Pancreas (tissue), 10 donors: ENCODE measurements at regions not wholly inside any gene's neighbourhood (a gene's known extent, or its start where the extent isn't known, plus 50 kb on each side); places are given as distances from the start of the nearest gene placed in this dataset.
"Not testable (repeated sequence)": the region's sequence is repeated elsewhere in the genome, so short reads cannot be mapped to it uniquely, and the experiment has no call there.

ENCODE experiments used
- ATAC-seq, 4 donors: fragments of 200-7000 bp; cut with Tn5 transposase; one replicate each; pipeline versions ENCODE4 v1.8.0 to v1.9.1; 2020; ENCODE audit warnings: mild to moderate bottlenecking in 4 of 4, moderate library complexity in 4 of 4
- DNase-seq, 6 donors: peaks; one replicate each; pipeline ENCODE4 v3.0.0-alpha.2; 2020
- FAIRE-seq: peaks from 2 replicates; lab custom pipeline; 2012; peaks lifted over from hg19 to GRCh38; lab: Jason Lieb, UNC
- H3K27ac ChIP-seq, 4 donors: fragments of 200-600 bp; sonication (generic); 1 replicate in 3 of 4; 2 replicates in 1 of 4; pipeline versions ENCODE4 v1.5.0 to v1.8.0; 2020
- H3K27me3 ChIP-seq, 4 donors: fragments of 200-600 bp; one replicate each; pipeline ENCODE4 v1.8.0; 2021
- H3K36me3 ChIP-seq, 3 donors: fragments of 200-600 bp; sonication (generic) in 1 of 3; one replicate each; pipeline versions ENCODE4 v1.5.0 to v1.8.0; 2020 to 2021
- H3K4me1 ChIP-seq, 3 donors: fragments of 200-600 bp; one replicate each; pipeline ENCODE4 v1.8.0; 2021
- H3K4me3 ChIP-seq, 4 donors: fragments of 200-600 bp; sonication (generic) in 2 of 4; one replicate each; pipeline versions ENCODE4 v1.5.0 to v1.8.0; 2020 to 2021
- H3K9me3 ChIP-seq, 4 donors: fragments of 200-600 bp; one replicate each; pipeline ENCODE4 v1.8.0; 2021
- CTCF ChIP-seq, 4 donors: fragments of 200-600 bp; sonication (generic) in 3 of 4; IDR thresholded peaks; one replicate each; pipeline versions ENCODE4 v1.5.0 to v1.8.0; 2021; ENCODE audit warnings: antibody characterized with exemption in 4 of 4
- WGBS, 2 donors: extraction: QIAGEN DNeasy Blood & Tissue Kit; methylation state at CpG; one replicate each; pipeline ENCODE4 v1.1.7; 2013; 5-methylcytosine and 5-hydroxymethylcytosine counted together
- intact Hi-C, 3 donors: fragments of 100-400 bp; cut with DNase I; formaldehyde crosslinking; loops; one replicate each; pipeline versions ENCODE4 v1.11.1 to v1.14.2; 2022
- donor health status: healthy with polysubstance abuse.
- donor health status: DM: no; HTN: no; CAD: no; lungs with moderate emphysema.
- donor health status: DM: no; HTN: no; CAD: no.
- donor health status: control.
- donor health status: control.
- donor health status: Bipolar disorder and iron deficiency.
- donor health status: DM: yes; HTN: yes; CAD: no.
- donor health status: DM: no; HTN: no; CAD: no.
- donor health status: DM: no; HTN: no; CAD: no.
- donor health status: DM: yes; HTN: yes; CAD: no.

- ATAC-seq (no peak), FAIRE-seq (no peak), DNase-seq (no peak)
- intact Hi-C loops, result no loop called here
- WGBS, 2 donors, result 31 to 33% methylated on average over 3 of the region's 3 CpGs
- H3K9me3 ChIP-seq, result no peaks in the 10 kb centered on the region
- H3K27me3 ChIP-seq, result no peaks in the 10 kb centered on the region
- no peak overlapping the region for H3K4me3 ChIP-seq
- no peaks in the 10 kb centered on the region for H3K4me1 ChIP-seq
- TF ChIP-seq CTCF (IDR thresholded peaks at IDR 0.05), result no peak
- H3K27ac ChIP-seq, result no peak overlapping the region
- no peaks in the 10 kb centered on the region for H3K36me3 ChIP-seq
These were observed 1569.0 kb upstream of the B3GALT2 start for GRCh38 chr1:194755241-194755994.

GRCh38 chr1:194738843-194739242, 1552.4 kb upstream of the B3GALT2 start:
- H3K4me3 ChIP-seq, intact Hi-C loops, ATAC-seq, H3K4me1 ChIP-seq, DNase-seq, H3K36me3 ChIP-seq, FAIRE-seq, H3K27me3 ChIP-seq, H3K9me3 ChIP-seq, H3K27ac ChIP-seq: not testable (repeated sequence)
- WGBS, 2 donors, result 63% methylated on average over 5 of the region's 5 CpGs

- no peak for DNase-seq
These were observed 1548.6 kb upstream of the B3GALT2 start for GRCh38 chr1:194734970-194735369.

GRCh38 chr1:194731025-194731424, 1544.6 kb upstream of the B3GALT2 start:
- TF ChIP-seq CTCF (IDR thresholded peaks at IDR 0.05), result no peak
- Histone ChIP-seq H3K27me3 (no peaks in the 10 kb centered on the region), H3K4me1 (no peaks in the 10 kb centered on the region), H3K36me3 (no peaks in the 10 kb centered on the region), H3K9me3 (no peaks in the 10 kb centered on the region), H3K27ac (no peak overlapping the region), H3K4me3 (no peak overlapping the region)
- ATAC-seq (no peak), DNase-seq (no peak), FAIRE-seq (no peak)
- intact Hi-C loops, result no loop called here

More at GRCh38 chr1:194734970-194735369, 1548.6 kb upstream of the B3GALT2 start:
- Histone ChIP-seq H3K27ac (no peak overlapping the region), H3K36me3 (no peaks in the 10 kb centered on the region), H3K4me3 (no peak overlapping the region), H3K27me3 (no peaks in the 10 kb centered on the region), H3K9me3 (no peaks in the 10 kb centered on the region), H3K4me1 (no peaks in the 10 kb centered on the region)
- no peak for TF ChIP-seq CTCF (IDR thresholded peaks at IDR 0.05)
- no peak for ATAC-seq
- intact Hi-C loops, result no loop called here
- FAIRE-seq, result no peak
- 29 to 43% methylated on average over 1 of the region's 1 CpG for WGBS, 2 donors

- Histone ChIP-seq H3K27me3 (no peaks in the 10 kb centered on the region), H3K4me3 (no peak overlapping the region), H3K9me3 (no peaks in the 10 kb centered on the region), H3K27ac (no peak overlapping the region), H3K4me1 (no peaks in the 10 kb centered on the region), H3K36me3 (no peaks in the 10 kb centered on the region)
- intact Hi-C loops, result no loop called here
- no peak for DNase-seq
- whole genome bisulfite sequencing, 2 donors, result 34 to 50% methylated on average over 3 of the region's 3 CpGs
- no peak for TF ChIP-seq CTCF (IDR thresholded peaks at IDR 0.05)
- no peak for FAIRE-seq
- ATAC-seq, result no peak
These were observed 1543.9 kb upstream of the B3GALT2 start for GRCh38 chr1:194730304-194730703.
